GM19463 (cell line): ENCODE measurements at regions not wholly inside any gene's neighbourhood (a gene's known extent, or its start where the extent isn't known, plus 50 kb on each side); places are given as distances from the start of the nearest gene placed in this dataset.

Source experiments
- ATAC-seq: cut with Tn5 transposase; IDR thresholded peaks from one replicate; pipeline ENCODE4 v1.9.1; 2021; ENCODE audit warnings: mild to moderate bottlenecking, moderate library complexity; ENCODE audit not compliant: unreplicated experiment

- ATAC-seq = no peak
Observed at GRCh38 chr11:109914809-109915653, 178.2 kb upstream of the ZC3H12C start.

- ATAC-seq = no peak
Observed at GRCh38 chr11:109926941-109927340, 166.3 kb upstream of the ZC3H12C start.

GRCh38 chr11:109929308-109929707 lies 163.9 kb upstream of the ZC3H12C start:
- no peak for ATAC-seq

- ATAC-seq = no peak
Observed at GRCh38 chr11:109933126-109933525, 160.1 kb upstream of the ZC3H12C start.

GRCh38 chr11:109934151-109934550 lies 159.0 kb upstream of the ZC3H12C start:
- ATAC-seq = no peak

GRCh38 chr11:109936661-109937180 lies 156.5 kb upstream of the ZC3H12C start:
- ATAC-seq = no peak

GRCh38 chr11:109937968-109938367 lies 155.2 kb upstream of the ZC3H12C start:
- no peak for ATAC-seq

- peak; percentile 67 for ATAC-seq
Observed at GRCh38 chr11:109939166-109939810, 153.9 kb upstream of the ZC3H12C start.

GRCh38 chr11:109940816-109941215 lies 152.4 kb upstream of the ZC3H12C start:
- ATAC-seq = no peak

GRCh38 chr11:109945626-109946321 lies 147.4 kb upstream of the ZC3H12C start:
- ATAC-seq = peak; percentile 59

- peak; percentile 82 for ATAC-seq
Observed at GRCh38 chr11:109946322-109946846, 146.8 kb upstream of the ZC3H12C start.

- ATAC-seq = no peak
Observed at GRCh38 chr11:109954534-109954933, 138.7 kb upstream of the ZC3H12C start.

GRCh38 chr11:109956124-109956793 lies 136.9 kb upstream of the ZC3H12C start:
- peak; percentile 71 for ATAC-seq

- peak; percentile 50 for ATAC-seq
Observed at GRCh38 chr11:109957000-109957399, 136.2 kb upstream of the ZC3H12C start.

- ATAC-seq = no peak
Observed at GRCh38 chr11:109957601-109958000, 135.6 kb upstream of the ZC3H12C start.

GRCh38 chr11:109958131-109958820 lies 134.9 kb upstream of the ZC3H12C start:
- no peak for ATAC-seq

GRCh38 chr11:109958821-109959166 lies 134.4 kb upstream of the ZC3H12C start:
- no peak for ATAC-seq

- ATAC-seq = no peak
Observed at GRCh38 chr11:109960831-109961230, 132.4 kb upstream of the ZC3H12C start.

- ATAC-seq = no peak
Observed at GRCh38 chr11:109961261-109961660, 131.9 kb upstream of the ZC3H12C start.

GRCh38 chr11:109963101-109963500 lies 130.1 kb upstream of the ZC3H12C start:
- no peak for ATAC-seq
